ENCODE measurements at regions not wholly inside any gene's neighbourhood (a gene's known extent, or its start where the extent isn't known, plus 50 kb on each side); places are given as distances from the start of the nearest gene placed in this dataset.

GRCh38 chrX:34866646-34867045, 76.0 kb upstream of the FAM47B start:
- H3K4me2 ChIP-seq = no peak overlapping the region
- H3K9me3 ChIP-seq = no peaks in the 10 kb centered on the region
- DNase-seq (ENCODE audit: low read depth in 1 of 2, low spot score in 1 of 2) = no peak
- ChIA-PET CTCF (no interaction called here), POLR2A (no interaction called here)
- ATAC-seq = no peak
- no peak overlapping the region for H3K4me3 ChIP-seq
- no peak overlapping the region for H3K27ac ChIP-seq
- FAIRE-seq = no peak
- TF ChIP-seq CBX8 (IDR thresholded peaks at IDR 0.05) (no peak), SREBF2 (IDR thresholded peaks at IDR 0.05) (no peak), ZC3H11A (IDR thresholded peaks at IDR 0.05) (no peak), EHMT2 (IDR thresholded peaks at IDR 0.05; ENCODE audit: low read depth) (no peak), TFCP2L1 (CRISPR knock-in tag; IDR thresholded peaks at IDR 0.05) (no peak), BCL3 (IDR thresholded peaks at IDR 0.05) (no peak), CHD2 (IDR thresholded peaks at IDR 0.05; ENCODE audit: low read length, partially characterized antibody) (no peak), ELK1 (IDR thresholded peaks at IDR 0.05; ENCODE audit: low read depth, low read length) (no peak), MAX (IDR thresholded peaks at IDR 0.05) (no peak), FOSL2 (IDR thresholded peaks at IDR 0.05) (no peak), FOSL2 (CRISPR knock-in tag; IDR thresholded peaks at IDR 0.05) (no peak), REST (IDR thresholded peaks at IDR 0.05) (no peak), CEBPB (IDR thresholded peaks at IDR 0.05) (no peak)
- H3K4me1 ChIP-seq = no peaks in the 10 kb centered on the region

- ATAC-seq (no peak), FAIRE-seq (peak; percentile 39), DNase-seq (ENCODE audit: low read depth in 1 of 2, low spot score in 1 of 2) (no peak)
- CTCF ChIA-PET = no interaction called here
- Histone ChIP-seq H3K27ac (no peak overlapping the region), H3K9me3 (0 out of 3 replicates have a peak, but pooled peaks cover 3% of the 10 kb centered on the region), H3K4me3 (no peak overlapping the region), H3K4me2 (no peak overlapping the region), H3K4me1 (peaks cover 4% of the 10 kb centered on the region; the same call in 2 of the 3 replicates)
- WGBS (ENCODE audit: missing lambda C conversion rate) = 53% methylated on average over 2 of the region's 2 CpGs
- POLR2A ChIA-PET = no interaction called here
- TF ChIP-seq USF2 (IDR thresholded peaks at IDR 0.05) (no peak), CEBPB (IDR thresholded peaks at IDR 0.05) (no peak), HOXB5 (CRISPR knock-in tag; IDR thresholded peaks at IDR 0.05) (no peak), FOXS1 (CRISPR knock-in tag; IDR thresholded peaks at IDR 0.05) (no peak), PHF8 (IDR thresholded peaks at IDR 0.05; ENCODE audit: borderline replicate concordance, low read depth) (no peak), MAFK (IDR thresholded peaks at IDR 0.05; ENCODE audit: partially characterized antibody) (no peak), CTCF (IDR thresholded peaks at IDR 0.05) (no peak), ZC3H11A (IDR thresholded peaks at IDR 0.05) (no peak), POLR2A (IDR thresholded peaks at IDR 0.05; ENCODE audit: low read length) (no peak), JUNB (IDR thresholded peaks at IDR 0.05) (no peak), FOSB (CRISPR knock-in tag; IDR thresholded peaks at IDR 0.05) (no peak), RARB (CRISPR knock-in tag; IDR thresholded peaks at IDR 0.05) (no peak), ATOH8 (CRISPR knock-in tag; IDR thresholded peaks at IDR 0.05; ENCODE audit: low read depth) (no peak), MAZ (IDR thresholded peaks at IDR 0.05; ENCODE audit: borderline replicate concordance, low read depth, low read length) (no peak), REST (IDR thresholded peaks at IDR 0.05) (no peak), RNF2 (IDR thresholded peaks at IDR 0.05; ENCODE audit: borderline replicate concordance, low read depth) (no peak)
Observed at GRCh38 chrX:34868633-34869032, 74.0 kb upstream of the FAM47B start.
